ENCODE measurements at regions not wholly inside any gene's neighbourhood (a gene's known extent, or its start where the extent isn't known, plus 50 kb on each side); places are given as distances from the start of the nearest gene placed in this dataset.

- ATAC-seq (no peak), DNase-seq (no peak)
- Histone ChIP-seq H3K4me1 (no peaks in the 10 kb centered on the region), H3K27me3 (no peaks in the 10 kb centered on the region), H3K9me3 (no peaks in the 10 kb centered on the region), H3K4me3 (no peak overlapping the region), H3K36me3 (no peaks in the 10 kb centered on the region), H3K27ac (no peak overlapping the region)
- TF ChIP-seq CTCF (IDR thresholded peaks at IDR 0.05) (no peak), POLR2A (IDR thresholded peaks at IDR 0.05) (no peak)
- WGBS (ENCODE audit: insufficient coverage, low coverage, low lambda C conversion rate, missing lambda C conversion rate), result 58% methylated on average over 2 of the region's 2 CpGs
- intact Hi-C loops (cut with DNase I), result no loop called here
Measured at GRCh38 chr9:14393418-14393817, 79.5 kb upstream of the NFIB start.

- H3K27me3 ChIP-seq, result no peaks in the 10 kb centered on the region
- no peaks in the 10 kb centered on the region for H3K36me3 ChIP-seq
- WGBS (ENCODE audit: insufficient coverage, low coverage, low lambda C conversion rate, missing lambda C conversion rate), result 54% methylated on average over 3 of the region's 3 CpGs
- ATAC-seq (no peak), DNase-seq (no peak)
- H3K4me1 ChIP-seq, result no peaks in the 10 kb centered on the region
- intact Hi-C loops (cut with DNase I), result no loop called here
- H3K27ac ChIP-seq, result no peak overlapping the region
- no peak for TF ChIP-seq POLR2A (IDR thresholded peaks at IDR 0.05)
- H3K4me3 ChIP-seq, result no peak overlapping the region
- no peaks in the 10 kb centered on the region for H3K9me3 ChIP-seq
Measured at GRCh38 chr9:14391620-14392019, 77.7 kb upstream of the NFIB start.

GRCh38 chr9:14389657-14390056, 75.7 kb upstream of the NFIB start:
- no peak for ATAC-seq
- no peak for TF ChIP-seq POLR2A (IDR thresholded peaks at IDR 0.05)
- TF ChIP-seq CTCF (IDR thresholded peaks at IDR 0.05), result no peak
- intact Hi-C loops (cut with DNase I), result no loop called here

GRCh38 chr9:14389146-14389545, 75.2 kb upstream of the NFIB start:
- ATAC-seq, result no peak
- H3K9me3 ChIP-seq, result no peaks in the 10 kb centered on the region

More at GRCh38 chr9:14389657-14390056, 75.7 kb upstream of the NFIB start:
- no peak overlapping the region for H3K4me3 ChIP-seq
- H3K27ac ChIP-seq, result no peak overlapping the region
- H3K4me1 ChIP-seq, result no peaks in the 10 kb centered on the region
- no peak for DNase-seq
- no peaks in the 10 kb centered on the region for H3K27me3 ChIP-seq
- H3K36me3 ChIP-seq, result no peaks in the 10 kb centered on the region
- no peaks in the 10 kb centered on the region for H3K9me3 ChIP-seq
- 56% methylated on average over 2 of the region's 2 CpGs for WGBS (ENCODE audit: insufficient coverage, low coverage, low lambda C conversion rate, missing lambda C conversion rate)

GRCh38 chr9:14383773-14384172, 69.8 kb upstream of the NFIB start:
- ATAC-seq, result no peak
- H3K9me3 ChIP-seq, result no peaks in the 10 kb centered on the region
- no peak for DNase-seq

More at GRCh38 chr9:14389146-14389545, 75.2 kb upstream of the NFIB start:
- no peak for DNase-seq
- Histone ChIP-seq H3K36me3 (no peaks in the 10 kb centered on the region), H3K27ac (no peak overlapping the region), H3K4me1 (no peaks in the 10 kb centered on the region), H3K27me3 (no peaks in the 10 kb centered on the region), H3K4me3 (no peak overlapping the region)
- 17% methylated on average over 1 of the region's 1 CpG for WGBS (ENCODE audit: insufficient coverage, low coverage, low lambda C conversion rate, missing lambda C conversion rate)
- TF ChIP-seq POLR2A (IDR thresholded peaks at IDR 0.05) (no peak), CTCF (IDR thresholded peaks at IDR 0.05) (no peak)
- intact Hi-C loops (cut with DNase I), result no loop called here

More at GRCh38 chr9:14383773-14384172, 69.8 kb upstream of the NFIB start:
- WGBS (ENCODE audit: insufficient coverage, low coverage, low lambda C conversion rate, missing lambda C conversion rate), result 87% methylated on average over 8 of the region's 12 CpGs
- intact Hi-C loops (cut with DNase I), result no loop called here
- Histone ChIP-seq H3K4me1 (no peaks in the 10 kb centered on the region), H3K36me3 (no peaks in the 10 kb centered on the region), H3K27me3 (no peaks in the 10 kb centered on the region), H3K4me3 (no peak overlapping the region), H3K27ac (no peak overlapping the region)
- TF ChIP-seq CTCF (IDR thresholded peaks at IDR 0.05), result no peak
